HG02970 (cell line): ENCODE measurements at regions not wholly inside any gene's neighbourhood (a gene's known extent, or its start where the extent isn't known, plus 50 kb on each side); places are given as distances from the start of the nearest gene placed in this dataset.
"Not testable (repeated sequence)": the region's sequence is repeated elsewhere in the genome, so short reads cannot be mapped to it uniquely, and the experiment has no call there.

ENCODE experiments used
- ATAC-seq: cut with Tn5 transposase; IDR thresholded peaks from one replicate; pipeline ENCODE4 v1.9.1; 2021; ENCODE audit warnings: mild to moderate bottlenecking, moderate library complexity, moderate number of reproducible peaks; ENCODE audit not compliant: unreplicated experiment, low FRiP score

DNA sequence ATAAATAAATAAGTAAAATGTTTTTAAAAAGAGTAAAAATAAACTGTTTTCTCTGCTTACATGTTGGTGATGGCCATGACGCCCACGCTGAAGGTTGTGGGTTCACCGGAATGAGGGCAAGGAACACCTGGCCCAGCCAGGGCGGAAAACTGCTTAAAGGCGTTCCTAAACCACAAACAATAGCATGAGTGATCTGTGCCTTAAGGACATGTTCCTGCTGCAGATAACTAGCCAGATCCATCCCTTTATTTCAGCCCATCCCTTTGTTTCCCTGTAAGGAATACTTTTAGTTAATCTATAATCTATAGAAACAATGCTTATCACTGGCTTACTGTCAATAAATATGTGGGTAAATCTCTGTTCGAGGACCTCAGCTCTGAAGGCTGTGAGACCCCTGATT, 63.3 kb upstream of the CEP78 start:
- ATAC-seq: not testable (repeated sequence)

DNA sequence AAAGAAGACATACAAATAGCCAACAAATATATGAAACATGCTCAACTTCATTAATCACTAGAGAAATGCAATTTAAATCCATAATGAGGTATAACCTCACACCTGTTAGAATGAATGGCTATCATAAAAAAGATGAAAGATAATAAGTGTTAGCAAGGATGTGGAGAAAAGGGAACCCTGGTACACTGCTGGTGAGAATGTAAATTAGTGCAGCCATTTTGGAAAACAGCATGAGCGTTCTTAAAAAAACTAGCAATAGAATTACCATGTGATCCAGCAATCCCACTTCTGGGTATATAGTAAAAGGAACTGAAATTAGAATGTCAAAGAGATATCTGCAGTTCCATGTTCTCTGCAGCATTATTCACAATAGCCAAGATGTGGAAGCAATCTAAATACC, 64.2 kb upstream of the CEP78 start:
- ATAC-seq: no peak

DNA sequence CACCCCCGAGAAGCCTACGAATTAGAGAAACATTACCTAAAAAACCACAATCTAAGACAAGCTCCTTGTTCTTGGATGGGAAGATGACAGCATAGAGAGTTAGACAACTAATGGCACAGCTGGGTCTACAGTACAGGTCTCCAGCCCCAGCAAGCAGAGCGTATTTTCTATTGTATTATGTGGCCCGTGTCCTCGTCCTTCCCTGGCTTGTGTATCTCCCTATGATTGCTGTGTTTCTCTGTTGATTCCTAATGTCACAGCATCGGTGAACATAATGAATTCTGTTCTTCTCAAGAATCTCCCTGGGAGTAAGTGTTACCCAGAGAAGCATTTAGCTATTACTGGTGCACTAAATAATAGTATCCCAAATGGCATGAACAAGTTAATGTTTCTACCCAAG, 66.8 kb upstream of the CEP78 start:
- no peak for ATAC-seq

- no peak for ATAC-seq
These were observed 68.5 kb upstream of the CEP78 start for GRCh38 chr9:78167356-78167755.

- no peak for ATAC-seq
These were observed 72.0 kb upstream of the CEP78 start for GRCh38 chr9:78163834-78164233.

GRCh38 chr9:78158286-78158685, 77.6 kb upstream of the CEP78 start:
- ATAC-seq: no peak

DNA sequence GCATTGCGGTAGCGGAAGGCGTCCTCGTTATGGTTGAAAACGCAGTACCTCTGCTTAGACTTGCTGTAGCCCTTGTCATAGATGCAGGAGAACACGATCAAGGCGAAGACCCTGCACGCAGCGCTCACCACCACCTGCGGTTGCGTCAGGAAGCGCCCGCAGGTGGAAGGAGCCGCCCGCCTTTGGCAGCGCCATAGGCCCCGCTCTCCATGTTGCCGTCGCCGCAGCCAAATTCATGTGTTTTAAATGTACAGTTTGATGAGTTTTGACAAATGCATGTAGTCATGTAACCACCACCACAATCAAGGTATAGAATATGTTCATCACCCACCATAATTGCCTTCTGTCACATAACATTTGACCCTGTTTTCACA, 84.9 kb upstream of the CEP78 start:
- ATAC-seq: no peak

- ATAC-seq: no peak
These were observed 85.4 kb upstream of the CEP78 start for GRCh38 chr9:78150312-78150982.

- no peak for ATAC-seq
These were observed 86.1 kb upstream of the CEP78 start for GRCh38 chr9:78149702-78150291.

- no peak for ATAC-seq
These were observed 89.6 kb upstream of the CEP78 start for GRCh38 chr9:78146241-78146640.

- ATAC-seq: no peak
These were observed 91.1 kb upstream of the CEP78 start for GRCh38 chr9:78144663-78145377.

- ATAC-seq: no peak
These were observed 91.9 kb upstream of the CEP78 start for GRCh38 chr9:78144008-78144381.

DNA sequence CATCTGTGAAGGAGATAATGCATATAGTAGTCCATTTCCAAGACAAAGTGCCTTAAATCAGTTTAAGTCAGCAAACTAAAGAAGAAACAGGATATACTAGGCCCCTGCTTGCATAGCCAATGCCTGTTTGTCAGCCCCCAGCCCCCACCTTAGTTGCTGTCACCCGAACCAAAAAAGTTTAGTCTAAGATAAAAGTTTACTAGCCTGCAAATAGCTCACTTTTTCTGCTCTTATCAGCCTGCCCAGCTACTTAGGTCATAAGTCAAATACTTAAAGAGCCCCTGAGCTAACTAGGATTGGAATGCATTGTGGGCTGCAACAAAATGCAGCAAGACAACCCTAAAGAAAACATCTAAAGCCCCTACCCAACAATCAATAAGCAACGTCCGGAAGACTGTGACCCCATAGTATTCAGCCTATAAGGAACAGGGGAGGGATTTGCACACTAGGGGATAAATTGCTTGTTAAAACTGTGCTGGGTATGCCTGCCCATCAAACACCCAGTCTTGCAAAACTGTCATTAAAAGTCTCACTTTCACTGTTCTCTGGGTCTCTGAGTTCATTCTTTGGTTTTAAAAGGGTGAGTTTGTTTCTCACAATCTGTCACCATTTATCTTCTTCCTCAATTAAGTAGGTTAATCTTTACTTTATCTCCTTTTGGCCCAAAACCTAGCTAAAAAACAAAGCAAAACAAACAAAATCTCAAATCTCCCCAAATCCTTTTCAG, 92.4 kb upstream of the CEP78 start:
- no peak for ATAC-seq

DNA sequence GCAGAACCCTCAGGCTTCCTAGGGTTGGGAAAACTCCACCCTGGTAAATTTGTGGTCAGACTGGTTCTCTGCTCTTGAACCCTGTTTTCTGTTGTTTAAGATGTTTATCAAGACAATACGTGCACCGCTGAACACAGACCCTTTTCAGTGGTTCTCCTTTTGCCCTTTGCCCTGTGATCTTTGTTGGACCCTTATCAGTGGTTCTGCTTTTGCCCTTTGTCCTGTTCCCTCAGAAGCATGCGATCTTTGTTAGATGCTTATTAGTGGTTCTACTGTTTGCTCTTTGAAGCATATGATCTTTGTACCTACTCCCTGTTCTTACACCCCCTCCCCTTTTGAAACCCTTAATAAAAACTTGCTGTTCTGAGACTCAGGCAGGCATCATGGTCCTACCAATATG, 93.6 kb upstream of the CEP78 start:
- not testable (repeated sequence) for ATAC-seq

GRCh38 chr9:78133751-78134150, 102.1 kb upstream of the CEP78 start:
- ATAC-seq: no peak

- no peak for ATAC-seq
These were observed 101.1 kb upstream of the GNAQ start for GRCh38 chr9:78132701-78133058.

DNA sequence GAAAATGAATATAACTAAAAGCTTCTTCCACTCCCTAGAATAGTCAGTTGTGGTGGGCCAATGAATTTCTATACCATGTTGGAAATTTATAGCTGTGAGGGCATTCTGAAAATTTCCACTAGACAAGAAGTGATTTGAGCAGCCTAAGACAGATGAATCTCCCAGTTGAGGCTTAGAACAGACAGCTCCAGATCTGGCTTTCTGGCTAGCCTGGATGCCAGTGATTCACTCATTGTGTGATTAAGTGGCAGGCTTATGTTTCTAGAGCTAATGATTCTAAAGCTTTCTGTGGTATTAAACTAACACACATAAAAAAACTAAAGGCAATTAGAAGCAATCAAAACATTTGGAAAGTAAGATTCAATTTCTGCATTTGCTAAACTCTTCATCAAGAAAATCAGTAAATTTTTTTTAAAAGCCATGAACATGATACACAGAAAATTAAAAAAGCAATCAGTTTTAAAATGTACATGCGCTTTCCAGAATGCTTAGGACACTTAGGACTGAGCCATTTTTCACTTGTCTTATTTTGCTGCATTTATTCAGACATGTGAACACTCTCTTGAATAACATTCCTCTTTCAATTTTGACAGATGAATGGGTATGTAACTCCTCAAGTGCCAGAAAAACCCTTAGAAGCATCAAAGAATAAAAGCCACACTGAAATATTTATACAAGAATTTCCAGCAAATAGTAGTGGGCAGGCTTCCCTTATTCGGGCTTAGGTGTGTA, 100.5 kb upstream of the GNAQ start:
- no peak for ATAC-seq

DNA sequence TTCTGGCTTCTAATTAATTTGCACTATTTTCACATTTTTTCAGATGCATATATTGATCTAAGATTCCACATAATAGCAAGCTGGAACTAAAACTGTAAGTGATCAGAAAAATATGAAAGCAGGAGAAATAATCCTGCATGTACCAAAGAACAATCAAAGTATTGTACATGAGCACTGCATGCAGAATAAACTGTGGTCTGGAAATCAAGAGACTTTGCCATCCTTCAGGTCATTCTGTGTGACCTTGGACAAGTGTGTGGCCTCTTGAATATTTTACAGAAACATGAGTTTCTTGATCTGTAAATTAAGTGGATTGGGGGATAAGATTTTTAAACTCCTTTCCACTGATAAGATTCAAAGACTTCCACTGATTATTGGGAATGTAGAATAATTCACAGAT, 99.2 kb upstream of the GNAQ start:
- ATAC-seq: no peak

DNA sequence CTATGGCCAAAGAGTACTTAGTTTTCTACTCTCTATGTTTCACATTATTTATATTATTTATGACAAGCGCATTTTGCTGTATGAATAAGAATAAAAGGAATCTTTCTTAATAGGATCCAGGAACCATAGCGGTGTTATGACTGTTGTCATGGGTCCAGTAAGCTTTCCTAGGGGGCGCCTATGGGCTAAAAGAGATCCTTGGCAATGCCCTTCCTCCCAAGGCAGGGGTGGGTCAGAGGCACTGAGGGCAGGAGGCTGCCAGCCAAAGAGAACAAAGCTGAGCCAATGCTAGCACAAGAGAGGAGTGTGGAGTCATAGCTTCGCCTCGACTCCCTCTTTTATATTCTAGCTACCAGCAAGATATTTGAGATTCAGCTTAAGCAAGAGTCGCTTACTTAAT, 98.4 kb upstream of the GNAQ start:
- ATAC-seq: no peak

- no peak for ATAC-seq
These were observed 95.9 kb upstream of the GNAQ start for GRCh38 chr9:78127279-78128225.
